H1 (cell line): ENCODE measurements at regions not wholly inside any gene's neighbourhood (a gene's known extent, or its start where the extent isn't known, plus 50 kb on each side); places are given as distances from the start of the nearest gene placed in this dataset.
A peak's percentile ranks its signal among the peaks of the same experiment; 100 is the strongest.

Experiments
- CTCF ChIA-PET: fragments of 300-600 bp; sonication (Branson Sonifier 250); formaldehyde crosslinking; loops from one replicate; lab custom pipeline; 2021; ENCODE audit not compliant: partially characterized antibody; lab: Charles Lee
- POLR2A ChIA-PET: fragments of 300-600 bp; sonication (Branson Sonifier 250); formaldehyde crosslinking; loops from one replicate; lab custom pipeline; 2021; ENCODE audit warnings: inconsistent platforms; ENCODE audit not compliant: partially characterized antibody; lab: Charles Lee
- DNase-seq, 2 experiments: peaks; one replicate each; pipeline versions ENCODE4 v3.0.0 to v3.0.0-alpha.2; 2010 to 2022; ENCODE audit warnings: low spot score in 2 of 2, low read depth in 1 of 2, mixed read lengths in 1 of 2
- FAIRE-seq: peaks from 2 replicates; lab custom pipeline; 2011; peaks lifted over from hg19 to GRCh38; lab: Jason Lieb, UNC
- H2AFZ ChIP-seq: 2 replicates; pipeline ENCODE4 v1.8.1; 2012; ENCODE audit warnings: low read length, inconsistent platforms
- H2AK5ac ChIP-seq: 2 replicates; pipeline ENCODE4 v1.6.1; 2013; ENCODE audit warnings: low read depth, low read length
- H2BK120ac ChIP-seq: replicated peaks from 2 replicates; pipeline ENCODE3; 2013; ENCODE audit warnings: low read depth, low read length, inconsistent platforms
- H2BK12ac ChIP-seq: 2 replicates; pipeline ENCODE4 v1.6.1; 2013; ENCODE audit warnings: low read depth, low read length
- H2BK15ac ChIP-seq: 2 replicates; pipeline ENCODE4 v1.6.1; 2013; ENCODE audit warnings: low read length
- H2BK20ac ChIP-seq: 2 replicates; pipeline ENCODE4 v1.6.1; 2013; ENCODE audit warnings: low read length
- H2BK5ac ChIP-seq: 2 replicates; pipeline ENCODE4 v1.6.1; 2013; ENCODE audit warnings: low read depth, low read length
- H3K14ac ChIP-seq: 2 replicates; pipeline ENCODE4 v1.6.1; 2013; ENCODE audit warnings: inconsistent platforms; ENCODE audit not compliant: insufficient read length
- H3K18ac ChIP-seq: 2 replicates; pipeline ENCODE4 v1.6.1; 2013; ENCODE audit warnings: low read length; ENCODE audit errors: extremely low read depth
- H3K23ac ChIP-seq: 2 replicates; pipeline ENCODE4 v1.6.1; 2013; ENCODE audit warnings: inconsistent platforms; ENCODE audit not compliant: insufficient read length
- H3K23me2 ChIP-seq: 2 replicates; pipeline ENCODE4 v1.6.1; 2013; ENCODE audit warnings: low read depth, low read length
- H3K27ac ChIP-seq: 2 replicates; pipeline ENCODE4 v1.6.1; 2011; ENCODE audit warnings: low read depth, low read length, inconsistent platforms
- H3K27me3 ChIP-seq, 4 experiments: replicated peaks in 1 of 4; 1 replicate in 1 of 4; 2 replicates in 3 of 4; pipeline versions ENCODE4 v1.6.1 to v1.8.1; 2011 to 2013; ENCODE audit warnings: low read length in 3 of 4, mild to moderate bottlenecking in 3 of 4, inconsistent platforms in 2 of 4, mixed read lengths in 2 of 4, moderate library complexity in 1 of 4; ENCODE audit not compliant: control insufficient read depth in 3 of 4, insufficient read depth in 3 of 4; ENCODE audit errors: extremely low read depth in 1 of 4
- H3K36me3 ChIP-seq, 4 experiments: 2 replicates each; pipeline versions ENCODE4 v1.6.1 to v1.8.1; 2011 to 2013; ENCODE audit warnings: mild to moderate bottlenecking in 4 of 4, low read length in 3 of 4, moderate library complexity in 2 of 4, control low read depth in 1 of 4, inconsistent platforms in 1 of 4; ENCODE audit not compliant: insufficient read depth in 4 of 4, control insufficient read depth in 2 of 4
- H3K4ac ChIP-seq: replicated peaks from 2 replicates; pipeline ENCODE3; 2013; ENCODE audit warnings: low read length, low read depth, mixed read lengths, inconsistent platforms; ENCODE audit not compliant: insufficient read length
- H3K4me1 ChIP-seq, 4 experiments: replicated peaks in 1 of 4; 1 replicate in 1 of 4; 2 replicates in 3 of 4; pipeline versions ENCODE4 v1.6.1 to v1.8.1; 2011 to 2013; ENCODE audit warnings: low read length in 3 of 4, inconsistent platforms in 2 of 4, mixed read lengths in 1 of 4; ENCODE audit not compliant: insufficient read depth in 4 of 4, control insufficient read depth in 3 of 4
- H3K4me2 ChIP-seq, 2 experiments: 2 replicates each; pipeline versions ENCODE4 v1.6.1 to v1.8.1; 2011 to 2013; ENCODE audit warnings: low read depth in 2 of 2, low read length in 2 of 2, control low read depth in 1 of 2, inconsistent platforms in 1 of 2, mild to moderate bottlenecking in 1 of 2; ENCODE audit not compliant: insufficient read depth in 1 of 2
- H3K4me3 ChIP-seq, 4 experiments: fragments of 200-600, 300-600 bp in 1 of 4; sonication (generic), shearing (Covaris generic), sonication (Bioruptor Twin) in 1 of 4; 2 replicates each; pipeline versions ENCODE4 v1.5.1 to v1.8.1; 2011 to 2016; ENCODE audit warnings: low read length in 4 of 4, low read depth in 3 of 4, control low read depth in 2 of 4, inconsistent platforms in 2 of 4, mild to moderate bottlenecking in 2 of 4, mixed read lengths in 1 of 4, moderate library complexity in 1 of 4; ENCODE audit not compliant: insufficient read depth in 2 of 4; ENCODE audit errors: extremely low read depth in 1 of 4
- H3K56ac ChIP-seq: replicated peaks from 2 replicates; pipeline ENCODE3; 2013; ENCODE audit warnings: low read depth, mild to moderate bottlenecking, mixed read lengths, low read length, inconsistent platforms; ENCODE audit not compliant: insufficient read length
- H3K79me1 ChIP-seq: 2 replicates; pipeline ENCODE4 v1.6.1; 2013; ENCODE audit warnings: low read depth, low read length, control low read depth
- H3K79me2 ChIP-seq, 2 experiments: 2 replicates each; pipeline versions ENCODE4 v1.6.1 to v1.8.1; 2012 to 2013; ENCODE audit warnings: low read length in 2 of 2, mild to moderate bottlenecking in 2 of 2, inconsistent platforms in 1 of 2; ENCODE audit not compliant: insufficient read depth in 2 of 2, control insufficient read depth in 1 of 2
- H3K9ac ChIP-seq, 4 experiments: replicated peaks in 1 of 4; 1 replicate in 1 of 4; 2 replicates in 3 of 4; pipeline versions ENCODE4 v1.6.1 to v1.8.1; 2011 to 2013; ENCODE audit warnings: low read depth in 3 of 4, low read length in 3 of 4, control low read depth in 2 of 4, mild to moderate bottlenecking in 2 of 4, moderate library complexity in 2 of 4, inconsistent platforms in 1 of 4; ENCODE audit errors: extremely low read depth in 1 of 4
- H3K9me3 ChIP-seq, 2 experiments: 2 replicates each; pipeline versions ENCODE4 v1.6.1 to v1.8.1; 2012 to 2013; ENCODE audit warnings: mild to moderate bottlenecking in 2 of 2, moderate library complexity in 2 of 2, control low read depth in 1 of 2, inconsistent platforms in 1 of 2, low read depth in 1 of 2, low read length in 1 of 2, mixed read lengths in 1 of 2; ENCODE audit not compliant: insufficient read depth in 2 of 2
- H4K20me1 ChIP-seq, 2 experiments: replicated peaks in 1 of 2; 2 replicates each; pipeline versions ENCODE3 to v1.8.1; 2011 to 2013; ENCODE audit warnings: inconsistent platforms in 2 of 2, low read length in 2 of 2, mild to moderate bottlenecking in 1 of 2; ENCODE audit not compliant: insufficient read depth in 2 of 2, control insufficient read depth in 1 of 2
- H4K5ac ChIP-seq: 2 replicates; pipeline ENCODE4 v1.6.1; 2013; ENCODE audit warnings: low read length, low read depth, mixed read lengths, inconsistent platforms; ENCODE audit not compliant: insufficient read length
- H4K8ac ChIP-seq: 2 replicates; pipeline ENCODE4 v1.8.0; 2013; ENCODE audit warnings: mild to moderate bottlenecking, moderate library complexity, low read length, inconsistent platforms; ENCODE audit not compliant: insufficient read depth; ENCODE audit errors: extremely low read depth
- H4K91ac ChIP-seq: replicated peaks from 2 replicates; pipeline ENCODE3; 2013; ENCODE audit warnings: low read length, mixed read lengths, inconsistent platforms; ENCODE audit not compliant: insufficient read length
- CHD2 ChIP-seq: IDR thresholded peaks from 2 replicates; pipeline ENCODE4 v1.6.1; 2012; ENCODE audit warnings: low read length, improper control_type of control experiment
- CTBP2 ChIP-seq: IDR thresholded peaks from 2 replicates; pipeline ENCODE4 v1.7.0; 2011; ENCODE audit warnings: borderline replicate concordance, mild to moderate bottlenecking, moderate library complexity, mixed read lengths, low read length; ENCODE audit not compliant: insufficient read depth, insufficient read length
- TAF1 ChIP-seq: IDR thresholded peaks from 2 replicates; pipeline ENCODE4 v1.6.1; 2011; ENCODE audit warnings: mild to moderate bottlenecking, low read depth, low read length
- WGBS, 2 experiments: shearing (Covaris generic) in 1 of 2; methylation state at CpG; one replicate each; pipeline versions ENCODE4 v1.1.6 to v1.1.7; 2013 to 2015; ENCODE audit warnings: low lambda C conversion rate in 2 of 2, mixed read lengths in 2 of 2, inconsistent platforms in 1 of 2, low coverage in 1 of 2, missing lambda C conversion rate in 1 of 2; ENCODE audit not compliant: insufficient replicate concordance in 2 of 2, insufficient coverage in 1 of 2, insufficient read length in 1 of 2; ENCODE audit errors: extremely low coverage in 1 of 2, missing lambda C conversion rate in 1 of 2; 5-methylcytosine and 5-hydroxymethylcytosine counted together

GRCh38 chr21:28257276-28257675 is 735.4 kb downstream of the LTN1 start:
- peak overlapping the region; percentile 85; the same call in 1 of the 2 replicates for H2AFZ ChIP-seq

More at GRCh38 chr21:28257276-28257675, 735.4 kb downstream of the LTN1 start:
- H3K79me1 ChIP-seq, result no peaks in the 10 kb centered on the region
- H2BK20ac ChIP-seq, result no peak overlapping the region
- no peak overlapping the region for H4K91ac ChIP-seq
- H3K56ac ChIP-seq, result no peak overlapping the region
- H3K23ac ChIP-seq, result no peak overlapping the region
- no peak overlapping the region for H2BK5ac ChIP-seq
- no peak overlapping the region for H3K9ac ChIP-seq
- no peak overlapping the region for H2BK120ac ChIP-seq
- no peak overlapping the region for H3K14ac ChIP-seq
- no peaks in the 10 kb centered on the region for H3K27me3 ChIP-seq
- POLR2A ChIA-PET, result no interaction called here
- no peaks in the 10 kb centered on the region for H3K36me3 ChIP-seq
- no peak overlapping the region for H2AK5ac ChIP-seq
- no peak overlapping the region for H3K4me3 ChIP-seq
- H2BK15ac ChIP-seq, result no peak overlapping the region
- H3K4me1 ChIP-seq, result no peaks in the 10 kb centered on the region
- no peak overlapping the region for H3K4ac ChIP-seq
- no peak overlapping the region for H4K8ac ChIP-seq
- no peak overlapping the region for H2BK12ac ChIP-seq
- FAIRE-seq, result no peak
- DNase-seq, result no peak
- no peaks in the 10 kb centered on the region for H3K9me3 ChIP-seq
- no peak for TF ChIP-seq CTBP2
- no peak for TF ChIP-seq CHD2
- no peak for TF ChIP-seq TAF1
- TF ChIP-seq, all 59 proteins: peak for 0
- Histone ChIP-seq H3K4me2 (no peak overlapping the region), H4K20me1 (no peaks in the 10 kb centered on the region), H3K18ac (no peak overlapping the region), H4K5ac (no peak overlapping the region), H3K27ac (no peak overlapping the region), H3K23me2 (no peaks in the 10 kb centered on the region), H3K79me2 (no peaks in the 10 kb centered on the region)
- 82% methylated on average over 3 of the region's 3 CpGs; no CpG with 5 or more reads in 1 of the 2 experiments for WGBS, 2 experiments
- CTCF ChIA-PET, result no interaction called here
